CD14-positive monocyte (primary cell): ENCODE measurements at regions not wholly inside any gene's neighbourhood (a gene's known extent, or its start where the extent isn't known, plus 50 kb on each side); places are given as distances from the start of the nearest gene placed in this dataset.
A peak's percentile ranks its signal among the peaks of the same experiment; 100 is the strongest.

ENCODE experiments used
- DNase-seq, 3 donors: peaks; one replicate each; pipeline ENCODE4 v3.0.0-alpha.2; 2011 to 2022
- H2AFZ ChIP-seq: 2 replicates; pipeline ENCODE4 v1.6.0; 2012; ENCODE audit warnings: mild to moderate bottlenecking, low read depth, low read length, inconsistent platforms; ENCODE audit not compliant: insufficient read depth, poor library complexity, severe bottlenecking
- H3K27ac ChIP-seq, 2 donors: 1 replicate in 1 of 2; 2 replicates in 1 of 2; pipeline ENCODE4 v1.5.1; 2012 to 2013; ENCODE audit warnings: low read length in 2 of 2, control low read depth in 1 of 2, inconsistent platforms in 1 of 2, low read depth in 1 of 2, mild to moderate bottlenecking in 1 of 2
- H3K27me3 ChIP-seq, 2 donors: one replicate each; pipeline versions ENCODE4 v1.6.0 to v1.6.1; 2011 to 2013; ENCODE audit warnings: low read length in 2 of 2; ENCODE audit not compliant: control insufficient read depth in 2 of 2, insufficient read depth in 2 of 2
- H3K36me3 ChIP-seq, 2 donors: replicated peaks in 1 of 2; 1 replicate in 1 of 2; 2 replicates in 1 of 2; pipeline versions ENCODE4 v1.5.1 to v1.6.1; 2012 to 2013; ENCODE audit warnings: low read length in 2 of 2, control low read depth in 1 of 2, inconsistent platforms in 1 of 2, mild to moderate bottlenecking in 1 of 2; ENCODE audit not compliant: insufficient read depth in 2 of 2, control insufficient read depth in 1 of 2
- H3K4me1 ChIP-seq, 2 donors: 1 replicate in 1 of 2; 2 replicates in 1 of 2; pipeline versions ENCODE4 v1.5.1 to v1.6.1; 2012 to 2013; ENCODE audit warnings: low read length in 2 of 2, control low read depth in 1 of 2, inconsistent platforms in 1 of 2, mild to moderate bottlenecking in 1 of 2, moderate library complexity in 1 of 2; ENCODE audit not compliant: insufficient read depth in 2 of 2, control insufficient read depth in 1 of 2
- H3K4me2 ChIP-seq: replicated peaks from 2 replicates; pipeline ENCODE3; 2012; ENCODE audit warnings: low read length, moderate library complexity, mild to moderate bottlenecking; ENCODE audit not compliant: poor library complexity, severe bottlenecking; ENCODE audit errors: extremely low read depth
- H3K4me3 ChIP-seq, 3 experiments: fragments of 200-600 bp in 1 of 3; sonication (generic) in 1 of 3; replicated peaks in 1 of 3; 1 replicate in 2 of 3; 2 replicates in 1 of 3; pipeline ENCODE4 v1.5.1; 2011 to 2013; ENCODE audit warnings: low read length in 3 of 3, mild to moderate bottlenecking in 3 of 3, control low read depth in 2 of 3, low read depth in 2 of 3, inconsistent platforms in 1 of 3, moderate library complexity in 1 of 3
- H3K79me2 ChIP-seq: 2 replicates; pipeline ENCODE4 v1.6.0; 2012; ENCODE audit warnings: mild to moderate bottlenecking, control low read depth, inconsistent platforms, low read length, moderate library complexity; ENCODE audit not compliant: insufficient read depth
- H3K9ac ChIP-seq: 2 replicates; pipeline ENCODE4 v1.6.0; 2017; ENCODE audit warnings: low read length, mild to moderate bottlenecking; ENCODE audit not compliant: insufficient read depth, poor library complexity, severe bottlenecking
- H3K9me3 ChIP-seq, 2 donors: replicated peaks in 1 of 2; 1 replicate in 1 of 2; 2 replicates in 1 of 2; pipeline versions ENCODE4 v1.5.1 to v1.6.1; 2012 to 2013; ENCODE audit warnings: low read length in 2 of 2, control low read depth in 1 of 2; ENCODE audit not compliant: control insufficient read depth in 1 of 2, insufficient read depth in 1 of 2
- H4K20me1 ChIP-seq: 2 replicates; pipeline ENCODE4 v1.6.0; 2012; ENCODE audit warnings: mild to moderate bottlenecking, low read length, control low read depth, moderate library complexity; ENCODE audit not compliant: insufficient read depth
- H3K27ac Mint-ChIP-seq, 7 donors: one replicate each; pipeline ENCODE4 v1.8.0; 2020; ENCODE audit warnings: mild to moderate bottlenecking in 7 of 7, mixed read lengths in 7 of 7, moderate library complexity in 6 of 7, inconsistent platforms in 2 of 7
- H3K27me3 Mint-ChIP-seq, 3 donors: one replicate each; pipeline ENCODE4 v1.8.0; 2021 to 2022; ENCODE audit warnings: low read depth in 3 of 3, mild to moderate bottlenecking in 3 of 3, mixed read lengths in 3 of 3, moderate library complexity in 3 of 3, inconsistent platforms in 1 of 3
- H3K36me3 Mint-ChIP-seq, 2 donors: one replicate each; pipeline ENCODE4 v1.8.0; 2020; ENCODE audit warnings: mixed read lengths in 2 of 2, inconsistent platforms in 1 of 2, mild to moderate bottlenecking in 1 of 2
- H3K4me1 Mint-ChIP-seq: one replicate; pipeline ENCODE4 v1.8.0; 2020; ENCODE audit warnings: mild to moderate bottlenecking, mixed read lengths
- H3K4me3 Mint-ChIP-seq, 2 donors: one replicate each; pipeline ENCODE4 v1.8.0; 2020; ENCODE audit warnings: mild to moderate bottlenecking in 2 of 2, mixed read lengths in 2 of 2, moderate library complexity in 1 of 2
- H3K9me3 Mint-ChIP-seq, 7 donors: one replicate each; pipeline ENCODE4 v1.8.0; 2020 to 2022; ENCODE audit warnings: mixed read lengths in 7 of 7, mild to moderate bottlenecking in 6 of 7, moderate library complexity in 6 of 7, inconsistent platforms in 2 of 7
- CTCF ChIP-seq: fragments of 200-600 bp; IDR thresholded peaks from one replicate; pipeline ENCODE4 v1.8.0; 2022; ENCODE audit warnings: antibody characterized with exemption, mild to moderate bottlenecking
- WGBS: methylation state at CpG from one replicate; pipeline ENCODE4 v1.1.5; 2013; ENCODE audit warnings: missing lambda C conversion rate; ENCODE audit not compliant: insufficient coverage; 5-methylcytosine and 5-hydroxymethylcytosine counted together
- intact Hi-C, 2 donors: fragments of 100-400 bp; cut with micrococcal nuclease; formaldehyde crosslinking; loops; one replicate each; pipeline versions ENCODE4 v1.15.0 to v1.15.1; 2023

DNA sequence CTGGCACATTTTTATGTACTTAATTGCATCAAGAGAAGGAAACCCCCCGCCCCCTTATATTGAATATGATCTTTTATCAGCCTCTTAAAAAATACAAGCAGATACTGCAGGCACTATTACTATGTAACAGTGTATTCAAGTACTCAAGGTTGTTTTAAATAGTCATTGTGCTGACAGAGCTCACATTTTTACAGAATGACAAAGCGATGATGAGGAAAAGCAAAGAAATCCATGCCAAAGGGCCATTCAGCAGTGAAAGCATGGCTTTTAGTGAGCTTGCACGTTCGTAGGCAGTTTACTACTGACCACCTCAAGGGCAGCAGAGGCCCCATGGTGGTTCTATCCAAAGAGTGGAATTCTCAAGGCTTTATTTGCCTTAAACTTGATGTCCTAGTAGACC is 146.8 kb downstream of the RPS12 start:
- TF ChIP-seq CTCF, result no peak
- no peaks in the 10 kb centered on the region for H3K79me2 ChIP-seq
- no peak overlapping the region for H3K4me2 ChIP-seq
- H3K36me3 Mint-ChIP-seq, result no peaks in the 10 kb centered on the region
- intact Hi-C loops, result no loop called here
- H3K27ac Mint-ChIP-seq, result no peak overlapping the region
- no peaks in the 10 kb centered on the region for H3K9me3 ChIP-seq
- peaks cover 0 to 5% of the 10 kb centered on the region in 2 donors for H3K27me3 ChIP-seq
- H4K20me1 ChIP-seq, result no peaks in the 10 kb centered on the region
- no peaks in the 10 kb centered on the region for H3K9me3 Mint-ChIP-seq
- H3K4me3 ChIP-seq, result no peak overlapping the region
- no peak overlapping the region for H3K9ac ChIP-seq
- peaks cover 4% of the 10 kb centered on the region for H3K4me1 Mint-ChIP-seq
- 90% methylated on average over 3 of the region's 4 CpGs for WGBS
- DNase-seq, result no peak
- H3K4me1 ChIP-seq, result no peaks in the 10 kb centered on the region
- H3K4me3 Mint-ChIP-seq, result no peak overlapping the region
- H3K36me3 ChIP-seq, result no peaks in the 10 kb centered on the region
- no peak overlapping the region for H2AFZ ChIP-seq
- H3K27me3 Mint-ChIP-seq, result peaks cover 2 to 8% (median 2%) of the 10 kb centered on the region in 3 donors
- H3K27ac ChIP-seq, result no peak overlapping the region

GRCh38 chr6:132961610-132962009 is 147.2 kb downstream of the RPS12 start:
- Histone ChIP-seq H3K4me3 (no peak overlapping the region), H3K27me3 (peaks cover 0 to 5% of the 10 kb centered on the region in 2 donors), H2AFZ (no peak overlapping the region), H3K27ac (no peak overlapping the region), H3K4me1 (no peaks in the 10 kb centered on the region), H3K36me3 (no peaks in the 10 kb centered on the region), H3K9ac (no peak overlapping the region), H4K20me1 (no peaks in the 10 kb centered on the region), H3K9me3 (no peaks in the 10 kb centered on the region), H3K4me2 (no peak overlapping the region), H3K79me2 (no peaks in the 10 kb centered on the region)
- DNase-seq, result no peak
- Mint-ChIP-seq H3K4me1 (peaks cover 4% of the 10 kb centered on the region), H3K27ac (no peak overlapping the region), H3K36me3 (no peaks in the 10 kb centered on the region), H3K9me3 (no peaks in the 10 kb centered on the region), H3K27me3 (peaks cover 2 to 8% (median 2%) of the 10 kb centered on the region in 3 donors), H3K4me3 (no peak overlapping the region)
- intact Hi-C loops, result no loop called here
- TF ChIP-seq CTCF, result peak; percentile 16
- WGBS, result 71% methylated on average over 2 of the region's 5 CpGs
